H1 (cell line): ENCODE measurements at regions not wholly inside any gene's neighbourhood (a gene's known extent, or its start where the extent isn't known, plus 50 kb on each side); places are given as distances from the start of the nearest gene placed in this dataset.
A peak's percentile ranks its signal among the peaks of the same experiment; 100 is the strongest.

Experiments
- CTCF ChIA-PET: fragments of 300-600 bp; sonication (Branson Sonifier 250); formaldehyde crosslinking; loops from one replicate; lab custom pipeline; 2021; ENCODE audit not compliant: partially characterized antibody; lab: Charles Lee
- POLR2A ChIA-PET: fragments of 300-600 bp; sonication (Branson Sonifier 250); formaldehyde crosslinking; loops from one replicate; lab custom pipeline; 2021; ENCODE audit warnings: inconsistent platforms; ENCODE audit not compliant: partially characterized antibody; lab: Charles Lee
- DNase-seq, 2 experiments: peaks; one replicate each; pipeline versions ENCODE4 v3.0.0 to v3.0.0-alpha.2; 2010 to 2022; ENCODE audit warnings: low spot score in 2 of 2, low read depth in 1 of 2, mixed read lengths in 1 of 2
- FAIRE-seq: peaks from 2 replicates; lab custom pipeline; 2011; peaks lifted over from hg19 to GRCh38; lab: Jason Lieb, UNC
- H2AFZ ChIP-seq: 2 replicates; pipeline ENCODE4 v1.8.1; 2012; ENCODE audit warnings: low read length, inconsistent platforms
- H2AK5ac ChIP-seq: 2 replicates; pipeline ENCODE4 v1.6.1; 2013; ENCODE audit warnings: low read depth, low read length
- H2BK120ac ChIP-seq: replicated peaks from 2 replicates; pipeline ENCODE3; 2013; ENCODE audit warnings: low read depth, low read length, inconsistent platforms
- H2BK12ac ChIP-seq: 2 replicates; pipeline ENCODE4 v1.6.1; 2013; ENCODE audit warnings: low read depth, low read length
- H2BK15ac ChIP-seq: 2 replicates; pipeline ENCODE4 v1.6.1; 2013; ENCODE audit warnings: low read length
- H2BK20ac ChIP-seq: 2 replicates; pipeline ENCODE4 v1.6.1; 2013; ENCODE audit warnings: low read length
- H2BK5ac ChIP-seq: 2 replicates; pipeline ENCODE4 v1.6.1; 2013; ENCODE audit warnings: low read depth, low read length
- H3K14ac ChIP-seq: 2 replicates; pipeline ENCODE4 v1.6.1; 2013; ENCODE audit warnings: inconsistent platforms; ENCODE audit not compliant: insufficient read length
- H3K18ac ChIP-seq: 2 replicates; pipeline ENCODE4 v1.6.1; 2013; ENCODE audit warnings: low read length; ENCODE audit errors: extremely low read depth
- H3K23ac ChIP-seq: 2 replicates; pipeline ENCODE4 v1.6.1; 2013; ENCODE audit warnings: inconsistent platforms; ENCODE audit not compliant: insufficient read length
- H3K23me2 ChIP-seq: 2 replicates; pipeline ENCODE4 v1.6.1; 2013; ENCODE audit warnings: low read depth, low read length
- H3K27ac ChIP-seq: 2 replicates; pipeline ENCODE4 v1.6.1; 2011; ENCODE audit warnings: low read depth, low read length, inconsistent platforms
- H3K27me3 ChIP-seq, 4 experiments: replicated peaks in 1 of 4; 1 replicate in 1 of 4; 2 replicates in 3 of 4; pipeline versions ENCODE4 v1.6.1 to v1.8.1; 2011 to 2013; ENCODE audit warnings: low read length in 3 of 4, mild to moderate bottlenecking in 3 of 4, inconsistent platforms in 2 of 4, mixed read lengths in 2 of 4, moderate library complexity in 1 of 4; ENCODE audit not compliant: control insufficient read depth in 3 of 4, insufficient read depth in 3 of 4; ENCODE audit errors: extremely low read depth in 1 of 4
- H3K36me3 ChIP-seq, 4 experiments: 2 replicates each; pipeline versions ENCODE4 v1.6.1 to v1.8.1; 2011 to 2013; ENCODE audit warnings: mild to moderate bottlenecking in 4 of 4, low read length in 3 of 4, moderate library complexity in 2 of 4, control low read depth in 1 of 4, inconsistent platforms in 1 of 4; ENCODE audit not compliant: insufficient read depth in 4 of 4, control insufficient read depth in 2 of 4
- H3K4ac ChIP-seq: replicated peaks from 2 replicates; pipeline ENCODE3; 2013; ENCODE audit warnings: low read length, low read depth, mixed read lengths, inconsistent platforms; ENCODE audit not compliant: insufficient read length
- H3K4me1 ChIP-seq, 4 experiments: replicated peaks in 1 of 4; 1 replicate in 1 of 4; 2 replicates in 3 of 4; pipeline versions ENCODE4 v1.6.1 to v1.8.1; 2011 to 2013; ENCODE audit warnings: low read length in 3 of 4, inconsistent platforms in 2 of 4, mixed read lengths in 1 of 4; ENCODE audit not compliant: insufficient read depth in 4 of 4, control insufficient read depth in 3 of 4
- H3K4me2 ChIP-seq, 2 experiments: 2 replicates each; pipeline versions ENCODE4 v1.6.1 to v1.8.1; 2011 to 2013; ENCODE audit warnings: low read depth in 2 of 2, low read length in 2 of 2, control low read depth in 1 of 2, inconsistent platforms in 1 of 2, mild to moderate bottlenecking in 1 of 2; ENCODE audit not compliant: insufficient read depth in 1 of 2
- H3K4me3 ChIP-seq, 4 experiments: fragments of 200-600, 300-600 bp in 1 of 4; sonication (generic), shearing (Covaris generic), sonication (Bioruptor Twin) in 1 of 4; 2 replicates each; pipeline versions ENCODE4 v1.5.1 to v1.8.1; 2011 to 2016; ENCODE audit warnings: low read length in 4 of 4, low read depth in 3 of 4, control low read depth in 2 of 4, inconsistent platforms in 2 of 4, mild to moderate bottlenecking in 2 of 4, mixed read lengths in 1 of 4, moderate library complexity in 1 of 4; ENCODE audit not compliant: insufficient read depth in 2 of 4; ENCODE audit errors: extremely low read depth in 1 of 4
- H3K56ac ChIP-seq: replicated peaks from 2 replicates; pipeline ENCODE3; 2013; ENCODE audit warnings: low read depth, mild to moderate bottlenecking, mixed read lengths, low read length, inconsistent platforms; ENCODE audit not compliant: insufficient read length
- H3K79me1 ChIP-seq: 2 replicates; pipeline ENCODE4 v1.6.1; 2013; ENCODE audit warnings: low read depth, low read length, control low read depth
- H3K79me2 ChIP-seq, 2 experiments: 2 replicates each; pipeline versions ENCODE4 v1.6.1 to v1.8.1; 2012 to 2013; ENCODE audit warnings: low read length in 2 of 2, mild to moderate bottlenecking in 2 of 2, inconsistent platforms in 1 of 2; ENCODE audit not compliant: insufficient read depth in 2 of 2, control insufficient read depth in 1 of 2
- H3K9ac ChIP-seq, 4 experiments: replicated peaks in 1 of 4; 1 replicate in 1 of 4; 2 replicates in 3 of 4; pipeline versions ENCODE4 v1.6.1 to v1.8.1; 2011 to 2013; ENCODE audit warnings: low read depth in 3 of 4, low read length in 3 of 4, control low read depth in 2 of 4, mild to moderate bottlenecking in 2 of 4, moderate library complexity in 2 of 4, inconsistent platforms in 1 of 4; ENCODE audit errors: extremely low read depth in 1 of 4
- H3K9me3 ChIP-seq, 2 experiments: 2 replicates each; pipeline versions ENCODE4 v1.6.1 to v1.8.1; 2012 to 2013; ENCODE audit warnings: mild to moderate bottlenecking in 2 of 2, moderate library complexity in 2 of 2, control low read depth in 1 of 2, inconsistent platforms in 1 of 2, low read depth in 1 of 2, low read length in 1 of 2, mixed read lengths in 1 of 2; ENCODE audit not compliant: insufficient read depth in 2 of 2
- H4K20me1 ChIP-seq, 2 experiments: replicated peaks in 1 of 2; 2 replicates each; pipeline versions ENCODE3 to v1.8.1; 2011 to 2013; ENCODE audit warnings: inconsistent platforms in 2 of 2, low read length in 2 of 2, mild to moderate bottlenecking in 1 of 2; ENCODE audit not compliant: insufficient read depth in 2 of 2, control insufficient read depth in 1 of 2
- H4K5ac ChIP-seq: 2 replicates; pipeline ENCODE4 v1.6.1; 2013; ENCODE audit warnings: low read length, low read depth, mixed read lengths, inconsistent platforms; ENCODE audit not compliant: insufficient read length
- H4K8ac ChIP-seq: 2 replicates; pipeline ENCODE4 v1.8.0; 2013; ENCODE audit warnings: mild to moderate bottlenecking, moderate library complexity, low read length, inconsistent platforms; ENCODE audit not compliant: insufficient read depth; ENCODE audit errors: extremely low read depth
- H4K91ac ChIP-seq: replicated peaks from 2 replicates; pipeline ENCODE3; 2013; ENCODE audit warnings: low read length, mixed read lengths, inconsistent platforms; ENCODE audit not compliant: insufficient read length
- CBX8 ChIP-seq: fragments of 300-800, 300-1000 bp; sonication (generic); IDR thresholded peaks from 2 replicates; pipeline ENCODE4 v1.7.1; 2016; ENCODE audit warnings: low read depth, low read length, borderline replicate concordance
- EZH2 ChIP-seq: fragments of 200-600 bp; sonication (generic); IDR thresholded peaks from 2 replicates; pipeline ENCODE4 v1.7.1; 2012; ENCODE audit warnings: low read depth, mild to moderate bottlenecking, moderate library complexity, low read length, inconsistent platforms; ENCODE audit not compliant: severe bottlenecking
- SUZ12 ChIP-seq: fragments of 200-600 bp; sonication (generic); IDR thresholded peaks from 2 replicates; pipeline ENCODE4 v1.6.1; 2012; ENCODE audit warnings: mild to moderate bottlenecking, inconsistent platforms, low read length, moderate library complexity, mixed read lengths
- WGBS, 2 experiments: shearing (Covaris generic) in 1 of 2; methylation state at CpG; one replicate each; pipeline versions ENCODE4 v1.1.6 to v1.1.7; 2013 to 2015; ENCODE audit warnings: low lambda C conversion rate in 2 of 2, mixed read lengths in 2 of 2, inconsistent platforms in 1 of 2, low coverage in 1 of 2, missing lambda C conversion rate in 1 of 2; ENCODE audit not compliant: insufficient replicate concordance in 2 of 2, insufficient coverage in 1 of 2, insufficient read length in 1 of 2; ENCODE audit errors: extremely low coverage in 1 of 2, missing lambda C conversion rate in 1 of 2; 5-methylcytosine and 5-hydroxymethylcytosine counted together

DNA sequence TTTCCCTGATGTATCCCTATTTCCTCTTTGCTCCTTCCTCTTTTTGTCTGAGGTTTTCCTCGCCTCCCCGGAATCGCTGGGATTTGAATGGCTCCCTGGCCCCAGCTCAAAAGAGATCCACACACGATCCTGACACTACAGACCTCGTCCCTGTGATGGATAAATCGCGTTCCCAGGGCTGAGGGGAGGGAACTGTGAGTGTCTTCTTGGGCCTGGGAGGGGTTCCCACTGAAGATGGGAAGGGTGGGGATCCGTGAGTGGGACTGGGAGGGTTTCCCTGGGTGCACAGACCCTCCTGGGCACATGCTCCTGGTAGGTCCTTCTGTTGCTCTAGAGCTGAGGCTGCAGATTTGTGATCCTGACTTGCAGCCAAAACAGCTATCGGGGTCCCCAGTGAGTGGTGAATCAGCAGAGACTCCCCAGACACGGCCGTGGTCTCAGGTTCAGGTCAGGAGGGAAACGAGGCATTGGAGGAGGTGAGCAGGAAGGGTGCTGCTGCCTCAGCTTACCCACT is 591.0 kb downstream of the PTPRU start:
- Histone ChIP-seq H3K4me3 (no peak overlapping the region), H3K23me2 (peaks cover 9% of the 10 kb centered on the region; the same call in 1 of the 2 replicates), H2BK15ac (no peak overlapping the region), H3K56ac (no peak overlapping the region), H2BK120ac (no peak overlapping the region), H3K9me3 (no peaks in the 10 kb centered on the region), H4K8ac (no peak overlapping the region), H3K14ac (no peak overlapping the region), H2AFZ (no peak overlapping the region), H3K27ac (no peak overlapping the region), H2AK5ac (no peak overlapping the region), H4K5ac (no peak overlapping the region), H2BK12ac (no peak overlapping the region), H3K4me2 (no peak overlapping the region), H3K79me2 (no peaks in the 10 kb centered on the region), H2BK5ac (no peak overlapping the region), H3K79me1 (no peaks in the 10 kb centered on the region), H3K23ac (no peak overlapping the region), H4K20me1 (peaks cover 0 to 10% of the 10 kb centered on the region in 2 experiments), H2BK20ac (no peak overlapping the region), H3K36me3 (no peaks in the 10 kb centered on the region), H3K18ac (no peak overlapping the region), H3K4me1 (peaks cover 0 to 2% (median 0%) of the 10 kb centered on the region in 4 experiments; a peak in 1 of 7 replicates), H3K4ac (no peak overlapping the region), H3K9ac (no peak overlapping the region), H4K91ac (no peak overlapping the region), H3K27me3 (no peaks in the 10 kb centered on the region)
- CTCF ChIA-PET = interaction anchor here (1.2 to 1.5 kb wide), 2 partner anchors 34 to 123 kb away, joined by 3 to 4 read pairs; no protein-coding TSS in a partner anchor
- WGBS, 2 experiments = 88% methylated on average over 11 of the region's 12 CpGs; no CpG with 5 or more reads in 1 of the 2 experiments
- DNase-seq (peak in 1 of 2 experiments; percentile 20), FAIRE-seq (no peak)
- POLR2A ChIA-PET = no interaction called here
- TF ChIP-seq SUZ12 (no peak), CBX8 (no peak), EZH2 (no peak)
